ENCODE measurements at regions not wholly inside any gene's neighbourhood (a gene's known extent, or its start where the extent isn't known, plus 50 kb on each side); places are given as distances from the start of the nearest gene placed in this dataset.
A peak's percentile ranks its signal among the peaks of the same experiment; 100 is the strongest.
"Not testable (repeated sequence)": the region's sequence is repeated elsewhere in the genome, so short reads cannot be mapped to it uniquely, and the experiment has no call there.

GRCh38 chr6:66499851-66500250 is 792.8 kb upstream of the EYS start:
- H3K9ac ChIP-seq (ENCODE audit: low read length): no peak overlapping the region
- no peaks in the 10 kb centered on the region for H3K27me3 ChIP-seq (replicated peaks; ENCODE audit: control insufficient read depth, insufficient read depth, low read length)
- H3K36me3 ChIP-seq (ENCODE audit: control insufficient read depth, insufficient read depth, low read length, severe bottlenecking): no peaks in the 10 kb centered on the region
- no peaks in the 10 kb centered on the region for H3K9me3 ChIP-seq (ENCODE audit: control insufficient read depth, low read length)
- no peaks in the 10 kb centered on the region for H3K4me1 ChIP-seq (ENCODE audit: control insufficient read depth, insufficient read depth, low read length)
- H3K4me3 ChIP-seq (ENCODE audit: low read length): no peak overlapping the region
- peak; percentile 18 for DNase-seq (ENCODE audit: low read depth)

DNA sequence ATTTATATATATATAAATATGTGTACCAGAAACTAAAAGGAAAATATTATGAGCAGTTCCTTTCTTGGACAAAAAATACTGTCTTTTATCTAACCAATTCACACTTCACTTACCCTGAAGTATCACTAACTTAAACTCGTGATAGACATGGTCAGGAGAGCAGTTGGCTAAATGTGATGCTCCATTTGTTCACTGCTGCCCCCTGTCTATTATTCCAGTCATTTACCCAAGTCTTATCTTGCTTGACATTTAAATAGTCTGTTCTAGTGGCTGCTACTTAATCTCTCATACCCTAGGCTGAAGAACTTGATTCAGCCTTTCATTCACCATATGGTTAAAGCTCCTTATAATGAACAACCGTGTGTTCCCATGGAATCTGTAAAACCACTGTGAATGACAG is 789.6 kb upstream of the EYS start:
- Histone ChIP-seq H3K4me3 (ENCODE audit: low read length) (no peak overlapping the region), H3K36me3 (ENCODE audit: control insufficient read depth, insufficient read depth, low read length, severe bottlenecking) (no peaks in the 10 kb centered on the region), H3K4me1 (ENCODE audit: control insufficient read depth, insufficient read depth, low read length) (no peaks in the 10 kb centered on the region), H3K27me3 (replicated peaks; ENCODE audit: control insufficient read depth, insufficient read depth, low read length) (no peaks in the 10 kb centered on the region), H3K9me3 (ENCODE audit: control insufficient read depth, low read length) (no peaks in the 10 kb centered on the region), H3K9ac (ENCODE audit: low read length) (no peak overlapping the region)
- DNase-seq (ENCODE audit: low read depth): peak; percentile 3

- H3K36me3 ChIP-seq (ENCODE audit: control insufficient read depth, insufficient read depth, low read length, severe bottlenecking); H3K4me1 ChIP-seq (ENCODE audit: control insufficient read depth, insufficient read depth, low read length); H3K9me3 ChIP-seq (ENCODE audit: control insufficient read depth, low read length); H3K4me3 ChIP-seq (ENCODE audit: low read length); H3K9ac ChIP-seq (ENCODE audit: low read length); DNase-seq (ENCODE audit: low read depth); H3K27me3 ChIP-seq (replicated peaks; ENCODE audit: control insufficient read depth, insufficient read depth, low read length): not testable (repeated sequence)
Observed at GRCh38 chr6:66494643-66495042, 787.6 kb upstream of the EYS start.

GRCh38 chr6:66489269-66489987 is 782.4 kb upstream of the EYS start:
- Histone ChIP-seq H3K9me3 (ENCODE audit: control insufficient read depth, low read length) (no peaks in the 10 kb centered on the region), H3K4me3 (ENCODE audit: low read length) (no peak overlapping the region), H3K27me3 (replicated peaks; ENCODE audit: control insufficient read depth, insufficient read depth, low read length) (no peaks in the 10 kb centered on the region), H3K36me3 (ENCODE audit: control insufficient read depth, insufficient read depth, low read length, severe bottlenecking) (no peaks in the 10 kb centered on the region), H3K4me1 (ENCODE audit: control insufficient read depth, insufficient read depth, low read length) (no peaks in the 10 kb centered on the region), H3K9ac (ENCODE audit: low read length) (no peak overlapping the region)
- DNase-seq (ENCODE audit: low read depth): no peak

DNA sequence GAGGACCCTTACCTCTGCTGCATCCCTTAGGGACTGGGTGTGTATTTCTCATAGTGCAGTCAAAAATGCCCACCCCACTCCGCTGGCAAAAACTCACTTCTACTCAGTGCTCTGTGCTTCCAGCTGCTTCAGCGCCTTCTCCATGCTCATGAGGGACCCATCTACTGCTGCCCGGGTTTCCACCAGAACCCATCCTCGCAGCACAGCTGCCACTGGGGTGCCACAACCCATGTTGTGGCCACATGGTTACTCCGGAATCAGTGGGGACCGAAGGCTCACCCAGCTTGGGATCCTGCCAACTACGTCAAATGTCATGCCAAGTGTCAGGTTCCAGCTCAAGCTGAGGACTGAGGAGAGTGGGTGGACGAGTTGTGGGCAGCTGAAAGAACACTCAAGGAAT is 774.2 kb upstream of the EYS start:
- H3K4me1 ChIP-seq (ENCODE audit: control insufficient read depth, insufficient read depth, low read length): no peaks in the 10 kb centered on the region
- H3K36me3 ChIP-seq (ENCODE audit: control insufficient read depth, insufficient read depth, low read length, severe bottlenecking): no peaks in the 10 kb centered on the region
- no peaks in the 10 kb centered on the region for H3K9me3 ChIP-seq (ENCODE audit: control insufficient read depth, low read length)
- no peak for DNase-seq (ENCODE audit: low read depth)
- H3K9ac ChIP-seq (ENCODE audit: low read length): no peak overlapping the region
- no peak overlapping the region for H3K4me3 ChIP-seq (ENCODE audit: low read length)
- H3K27me3 ChIP-seq (replicated peaks; ENCODE audit: control insufficient read depth, insufficient read depth, low read length): no peaks in the 10 kb centered on the region

- H3K9ac ChIP-seq (ENCODE audit: low read length): no peak overlapping the region
- H3K27me3 ChIP-seq (replicated peaks; ENCODE audit: control insufficient read depth, insufficient read depth, low read length): no peaks in the 10 kb centered on the region
- H3K4me3 ChIP-seq (ENCODE audit: low read length): no peak overlapping the region
- no peaks in the 10 kb centered on the region for H3K36me3 ChIP-seq (ENCODE audit: control insufficient read depth, insufficient read depth, low read length, severe bottlenecking)
- no peaks in the 10 kb centered on the region for H3K9me3 ChIP-seq (ENCODE audit: control insufficient read depth, low read length)
- no peak for DNase-seq (ENCODE audit: low read depth)
- no peaks in the 10 kb centered on the region for H3K4me1 ChIP-seq (ENCODE audit: control insufficient read depth, insufficient read depth, low read length)
Observed at GRCh38 chr6:66478705-66479104, 771.7 kb upstream of the EYS start.

GRCh38 chr6:66435321-66435720 is 728.3 kb upstream of the EYS start:
- H3K4me3 ChIP-seq (ENCODE audit: low read length): no peak overlapping the region
- no peak for DNase-seq (ENCODE audit: low read depth)
- no peaks in the 10 kb centered on the region for H3K4me1 ChIP-seq (ENCODE audit: control insufficient read depth, insufficient read depth, low read length)
- H3K9ac ChIP-seq (ENCODE audit: low read length): no peak overlapping the region
- no peaks in the 10 kb centered on the region for H3K27me3 ChIP-seq (replicated peaks; ENCODE audit: control insufficient read depth, insufficient read depth, low read length)
- H3K9me3 ChIP-seq (ENCODE audit: control insufficient read depth, low read length): no peaks in the 10 kb centered on the region
- no peaks in the 10 kb centered on the region for H3K36me3 ChIP-seq (ENCODE audit: control insufficient read depth, insufficient read depth, low read length, severe bottlenecking)

GRCh38 chr6:66429210-66429609 is 722.2 kb upstream of the EYS start:
- peak; percentile 65 for DNase-seq (ENCODE audit: low read depth)
- Histone ChIP-seq H3K27me3 (replicated peaks; ENCODE audit: control insufficient read depth, insufficient read depth, low read length) (no peaks in the 10 kb centered on the region), H3K4me3 (ENCODE audit: low read length) (no peak overlapping the region), H3K9ac (ENCODE audit: low read length) (no peak overlapping the region), H3K4me1 (ENCODE audit: control insufficient read depth, insufficient read depth, low read length) (peaks cover 12% of the 10 kb centered on the region), H3K36me3 (ENCODE audit: control insufficient read depth, insufficient read depth, low read length, severe bottlenecking) (no peaks in the 10 kb centered on the region), H3K9me3 (ENCODE audit: control insufficient read depth, low read length) (peaks cover 4% of the 10 kb centered on the region)

GRCh38 chr6:66423047-66423446 is 716.0 kb upstream of the EYS start:
- no peaks in the 10 kb centered on the region for H3K27me3 ChIP-seq (replicated peaks; ENCODE audit: control insufficient read depth, insufficient read depth, low read length)
- no peak for DNase-seq (ENCODE audit: low read depth)
- peaks cover 4% of the 10 kb centered on the region for H3K9me3 ChIP-seq (ENCODE audit: control insufficient read depth, low read length)
- H3K4me3 ChIP-seq (ENCODE audit: low read length): no peak overlapping the region
- H3K36me3 ChIP-seq (ENCODE audit: control insufficient read depth, insufficient read depth, low read length, severe bottlenecking): no peaks in the 10 kb centered on the region
- H3K4me1 ChIP-seq (ENCODE audit: control insufficient read depth, insufficient read depth, low read length): no peaks in the 10 kb centered on the region
- H3K9ac ChIP-seq (ENCODE audit: low read length): no peak overlapping the region

DNA sequence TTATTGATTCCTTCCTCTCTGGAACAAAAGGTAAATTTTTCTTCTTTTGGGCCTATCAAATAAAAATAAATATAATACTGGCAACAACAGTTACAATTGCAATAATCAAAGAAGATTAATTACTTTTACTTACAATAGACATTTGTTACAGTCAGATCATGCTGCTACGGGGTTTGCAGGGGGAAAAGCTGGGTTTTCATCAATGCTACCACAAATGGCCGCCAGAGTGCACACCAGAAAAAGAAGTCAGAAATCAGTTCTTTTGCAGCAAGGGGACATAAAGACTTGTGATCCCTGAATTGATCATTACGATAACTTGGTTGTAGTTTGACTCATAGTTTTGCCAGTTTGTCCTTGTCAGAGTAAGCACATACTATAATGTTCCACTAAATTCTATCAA is 714.5 kb upstream of the EYS start:
- Histone ChIP-seq H3K4me1 (ENCODE audit: control insufficient read depth, insufficient read depth, low read length) (no peaks in the 10 kb centered on the region), H3K4me3 (ENCODE audit: low read length) (no peak overlapping the region), H3K9me3 (ENCODE audit: control insufficient read depth, low read length) (no peaks in the 10 kb centered on the region), H3K27me3 (replicated peaks; ENCODE audit: control insufficient read depth, insufficient read depth, low read length) (no peaks in the 10 kb centered on the region), H3K36me3 (ENCODE audit: control insufficient read depth, insufficient read depth, low read length, severe bottlenecking) (no peaks in the 10 kb centered on the region), H3K9ac (ENCODE audit: low read length) (no peak overlapping the region)
- peak; percentile 32 for DNase-seq (ENCODE audit: low read depth)

- no peaks in the 10 kb centered on the region for H3K36me3 ChIP-seq (ENCODE audit: control insufficient read depth, insufficient read depth, low read length, severe bottlenecking)
- no peak for DNase-seq (ENCODE audit: low read depth)
Observed at GRCh38 chr6:66418906-66419305, 711.9 kb upstream of the EYS start.

GRCh38 chr6:66403966-66404365 is 696.9 kb upstream of the EYS start:
- DNase-seq (ENCODE audit: low read depth): no peak
- H3K4me3 ChIP-seq (ENCODE audit: low read length): no peak overlapping the region
- no peak overlapping the region for H3K9ac ChIP-seq (ENCODE audit: low read length)
- H3K4me1 ChIP-seq (ENCODE audit: control insufficient read depth, insufficient read depth, low read length): no peaks in the 10 kb centered on the region
- H3K36me3 ChIP-seq (ENCODE audit: control insufficient read depth, insufficient read depth, low read length, severe bottlenecking): no peaks in the 10 kb centered on the region
- H3K27me3 ChIP-seq (replicated peaks; ENCODE audit: control insufficient read depth, insufficient read depth, low read length): no peaks in the 10 kb centered on the region
- H3K9me3 ChIP-seq (ENCODE audit: control insufficient read depth, low read length): no peaks in the 10 kb centered on the region

More at GRCh38 chr6:66418906-66419305, 711.9 kb upstream of the EYS start:
- Histone ChIP-seq H3K4me1 (ENCODE audit: control insufficient read depth, insufficient read depth, low read length) (no peaks in the 10 kb centered on the region), H3K4me3 (ENCODE audit: low read length) (no peak overlapping the region), H3K27me3 (replicated peaks; ENCODE audit: control insufficient read depth, insufficient read depth, low read length) (no peaks in the 10 kb centered on the region), H3K9ac (ENCODE audit: low read length) (no peak overlapping the region), H3K9me3 (ENCODE audit: control insufficient read depth, low read length) (no peaks in the 10 kb centered on the region)
